Body of pancreas (tissue), 4 donors: ENCODE measurements at regions not wholly inside any gene's neighbourhood (a gene's known extent, or its start where the extent isn't known, plus 50 kb on each side); places are given as distances from the start of the nearest gene placed in this dataset.

Source experiments
- POLR2A ChIP-seq, 3 donors: fragments of 450-650 bp; IDR thresholded peaks; one replicate each; pipeline ENCODE4 v1.6.1; 2016; ENCODE audit warnings: antibody characterized with exemption in 3 of 3, mild to moderate bottlenecking in 2 of 3
- TF ChIP-seq, protein P1 (sequence below), 7 experiments: fragments of 450-650 bp in 4 of 7; fragments of 200-600 bp in 3 of 7; sonication (generic) in 3 of 7; IDR thresholded peaks; one replicate each; pipeline ENCODE4 v1.5.1; 2016 to 2019; ENCODE audit warnings: antibody characterized with exemption in 7 of 7

DNA sequence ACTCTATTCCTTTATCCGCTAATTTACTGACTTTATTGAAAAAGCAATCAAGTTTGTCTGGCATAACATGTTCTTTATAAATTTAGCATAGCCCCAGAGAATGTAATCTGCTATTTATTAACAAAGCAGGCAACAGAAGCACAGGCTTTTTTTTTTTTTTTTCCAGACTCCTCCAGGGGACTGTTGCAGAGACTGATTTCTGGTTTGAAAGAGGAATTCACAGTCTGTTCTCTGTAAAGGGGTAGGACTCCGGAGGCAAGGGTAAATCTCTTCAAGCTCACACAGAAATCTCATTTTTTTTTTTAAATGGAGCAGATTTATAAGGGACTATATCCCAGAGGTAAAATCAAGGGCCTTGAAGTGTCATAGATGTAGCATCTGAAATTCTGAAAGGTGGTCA lies 1386.5 kb upstream of the CDH8 start:
- TF ChIP-seq, protein P1, sequence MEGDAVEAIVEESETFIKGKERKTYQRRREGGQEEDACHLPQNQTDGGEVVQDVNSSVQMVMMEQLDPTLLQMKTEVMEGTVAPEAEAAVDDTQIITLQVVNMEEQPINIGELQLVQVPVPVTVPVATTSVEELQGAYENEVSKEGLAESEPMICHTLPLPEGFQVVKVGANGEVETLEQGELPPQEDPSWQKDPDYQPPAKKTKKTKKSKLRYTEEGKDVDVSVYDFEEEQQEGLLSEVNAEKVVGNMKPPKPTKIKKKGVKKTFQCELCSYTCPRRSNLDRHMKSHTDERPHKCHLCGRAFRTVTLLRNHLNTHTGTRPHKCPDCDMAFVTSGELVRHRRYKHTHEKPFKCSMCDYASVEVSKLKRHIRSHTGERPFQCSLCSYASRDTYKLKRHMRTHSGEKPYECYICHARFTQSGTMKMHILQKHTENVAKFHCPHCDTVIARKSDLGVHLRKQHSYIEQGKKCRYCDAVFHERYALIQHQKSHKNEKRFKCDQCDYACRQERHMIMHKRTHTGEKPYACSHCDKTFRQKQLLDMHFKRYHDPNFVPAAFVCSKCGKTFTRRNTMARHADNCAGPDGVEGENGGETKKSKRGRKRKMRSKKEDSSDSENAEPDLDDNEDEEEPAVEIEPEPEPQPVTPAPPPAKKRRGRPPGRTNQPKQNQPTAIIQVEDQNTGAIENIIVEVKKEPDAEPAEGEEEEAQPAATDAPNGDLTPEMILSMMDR (IDR thresholded peaks at IDR 0.05) = no peak
- no peak for TF ChIP-seq POLR2A (IDR thresholded peaks at IDR 0.05)
